ENCODE measurements at regions not wholly inside any gene's neighbourhood (a gene's known extent, or its start where the extent isn't known, plus 50 kb on each side); places are given as distances from the start of the nearest gene placed in this dataset.

- TF ChIP-seq POLR2A (IDR thresholded peaks at IDR 0.05): no peak
- no peak for TF ChIP-seq CTCF (IDR thresholded peaks at IDR 0.05)
- TF ChIP-seq EP300 (IDR thresholded peaks at IDR 0.05): no peak
Observed at GRCh38 chr7:120043250-120043649, 229.7 kb upstream of the KCND2 start.

Data from tibial nerve (tissue), 4 donors.